H1 (cell line): ENCODE measurements at regions not wholly inside any gene's neighbourhood (a gene's known extent, or its start where the extent isn't known, plus 50 kb on each side); places are given as distances from the start of the nearest gene placed in this dataset.

ENCODE experiments used
- CEBPB ChIP-seq: IDR thresholded peaks from 2 replicates; pipeline ENCODE4 v1.6.1; 2012; ENCODE audit warnings: low read depth, low read length
- CREB1 ChIP-seq: IDR thresholded peaks from 2 replicates; pipeline ENCODE4 v1.6.1; 2012; ENCODE audit warnings: inconsistent platforms
- CTCF ChIP-seq, 3 experiments: IDR thresholded peaks; 1 replicate in 2 of 3; 2 replicates in 1 of 3; pipeline versions ENCODE4 v1.5.1 to v1.6.1; 2011; ENCODE audit warnings: low read length in 3 of 3, mild to moderate bottlenecking in 3 of 3, inconsistent platforms in 2 of 3, low read depth in 1 of 3, moderate library complexity in 1 of 3; ENCODE audit not compliant: insufficient read depth in 1 of 3; ENCODE audit errors: control extremely low read depth in 1 of 3
- FOSL1 ChIP-seq: IDR thresholded peaks from 2 replicates; pipeline ENCODE4 v1.6.1; 2011; ENCODE audit warnings: mild to moderate bottlenecking, low read depth, low read length, moderate library complexity; ENCODE audit not compliant: insufficient read depth
- HDAC2 ChIP-seq, 2 experiments: fragments of 300-600 bp in 1 of 2; sonication (generic) in 1 of 2; IDR thresholded peaks; 2 replicates each; pipeline ENCODE4 v1.6.1; 2011 to 2012; ENCODE audit warnings: low read depth in 2 of 2, low read length in 2 of 2, mild to moderate bottlenecking in 2 of 2, moderate library complexity in 2 of 2, borderline replicate concordance in 1 of 2, inconsistent platforms in 1 of 2
- KDM1A ChIP-seq: fragments of 200-600, 300-600 bp; sonication (generic); IDR thresholded peaks from 2 replicates; pipeline ENCODE4 v1.7.1; 2016; ENCODE audit warnings: mild to moderate bottlenecking, low read length, borderline replicate concordance
- KDM5A ChIP-seq: fragments of 200-600 bp; IDR thresholded peaks from 2 replicates; pipeline ENCODE4 v1.7.1; 2012; ENCODE audit warnings: mild to moderate bottlenecking, low read length, inconsistent platforms, mixed read lengths
- POLR2A ChIP-seq, 2 experiments: IDR thresholded peaks; 1 replicate in 1 of 2; 2 replicates in 1 of 2; pipeline ENCODE4 v1.6.1; 2011; ENCODE audit warnings: low read depth in 2 of 2, low read length in 2 of 2, mild to moderate bottlenecking in 2 of 2; ENCODE audit errors: control extremely low read depth in 1 of 2
- RAD21 ChIP-seq, 2 experiments: IDR thresholded peaks in 1 of 2; conservative IDR thresholded peaks in 1 of 2; 2 replicates each; pipeline ENCODE4 v1.6.1; 2011; ENCODE audit warnings: low read depth in 2 of 2, low read length in 2 of 2, improper control_type of control experiment in 1 of 2, inconsistent platforms in 1 of 2, mild to moderate bottlenecking in 1 of 2, moderate library complexity in 1 of 2
- RXRA ChIP-seq: IDR thresholded peaks from 2 replicates; pipeline ENCODE4 v1.6.1; 2011; ENCODE audit warnings: low read depth, mild to moderate bottlenecking, low read length, moderate library complexity; ENCODE audit not compliant: insufficient read depth
- SUZ12 ChIP-seq: fragments of 200-600 bp; sonication (generic); IDR thresholded peaks from 2 replicates; pipeline ENCODE4 v1.6.1; 2012; ENCODE audit warnings: mild to moderate bottlenecking, inconsistent platforms, low read length, moderate library complexity, mixed read lengths

DNA sequence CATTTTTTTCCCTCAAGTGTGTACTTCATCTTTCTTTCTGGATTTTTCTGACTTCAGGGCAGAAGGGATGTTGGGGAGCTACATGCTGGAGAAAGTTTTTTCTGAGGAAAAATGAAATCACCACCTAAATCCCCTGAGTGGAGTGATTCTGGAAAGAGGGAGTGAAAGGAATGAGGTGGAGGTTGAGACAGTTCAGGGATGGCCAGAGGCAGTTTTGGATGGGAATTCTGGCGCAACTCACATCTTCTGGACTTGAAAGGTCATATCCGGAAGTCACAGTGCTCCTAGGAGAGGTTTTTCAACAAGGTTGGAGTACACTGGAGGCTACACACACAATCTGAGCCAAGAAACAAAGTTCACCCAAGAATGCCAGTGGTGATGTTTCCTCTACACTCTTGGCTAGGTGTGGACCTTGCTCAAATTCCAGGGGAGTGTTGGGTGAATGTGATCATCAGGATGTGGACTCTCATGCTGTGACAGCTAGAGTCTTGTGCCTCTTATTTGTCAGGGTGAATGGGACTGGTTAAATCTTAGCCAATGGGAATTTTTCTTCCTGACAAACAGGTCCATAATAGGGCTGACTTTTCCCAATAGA lies 161.5 kb downstream of the HLX start:
- TF ChIP-seq RAD21 (IDR thresholded peaks at IDR 0.05 in 1 of 2, conservative IDR thresholded peaks at IDR 0.05 in 1 of 2; ENCODE audit: low read depth in 2 of 2, low read length in 2 of 2) = no peak
- no peak for TF ChIP-seq CTCF (IDR thresholded peaks at IDR 0.05; ENCODE audit: control extremely low read depth in 1 of 3, insufficient read depth in 1 of 3, low read depth in 1 of 3, low read length in 3 of 3)
- TF ChIP-seq RXRA = no peak
- TF ChIP-seq POLR2A (IDR thresholded peaks at IDR 0.05; ENCODE audit: control extremely low read depth in 1 of 2, low read depth in 2 of 2, low read length in 2 of 2) = no peak
- TF ChIP-seq KDM5A = no peak
- TF ChIP-seq SUZ12 = no peak
- TF ChIP-seq CEBPB = no peak
- no peak for TF ChIP-seq FOSL1
- TF ChIP-seq KDM1A = no peak
- TF ChIP-seq HDAC2 (IDR thresholded peaks at IDR 0.05; ENCODE audit: borderline replicate concordance in 1 of 2, low read depth in 2 of 2, low read length in 2 of 2) = no peak
- no peak for TF ChIP-seq CREB1
